Osteocyte (in vitro differentiated cells): ENCODE measurements at regions not wholly inside any gene's neighbourhood (a gene's known extent, or its start where the extent isn't known, plus 50 kb on each side); places are given as distances from the start of the nearest gene placed in this dataset.

Experiments used
- DNase-seq: peaks from one replicate; pipeline ENCODE4 v3.0.0; 2021; ENCODE audit warnings: mixed read lengths; ENCODE audit not compliant: unreplicated experiment; ENCODE audit errors: extremely low spot score
- H3K27ac Mint-ChIP-seq: one replicate; pipeline ENCODE4 v1.8.0; 2021; ENCODE audit warnings: mild to moderate bottlenecking, mixed read lengths; ENCODE audit not compliant: unreplicated experiment
- H3K27me3 Mint-ChIP-seq: one replicate; pipeline ENCODE4 v1.8.0; 2021; ENCODE audit warnings: mixed read lengths; ENCODE audit not compliant: unreplicated experiment
- H3K36me3 Mint-ChIP-seq: one replicate; pipeline ENCODE4 v1.8.0; 2021; ENCODE audit warnings: mixed read lengths; ENCODE audit not compliant: unreplicated experiment
- H3K4me1 Mint-ChIP-seq: one replicate; pipeline ENCODE4 v1.8.0; 2021; ENCODE audit warnings: mixed read lengths; ENCODE audit not compliant: unreplicated experiment
- H3K4me3 Mint-ChIP-seq: one replicate; pipeline ENCODE4 v1.8.0; 2021; ENCODE audit warnings: mild to moderate bottlenecking, moderate library complexity, mixed read lengths; ENCODE audit not compliant: unreplicated experiment
- H3K9me3 Mint-ChIP-seq: one replicate; pipeline ENCODE4 v1.8.0; 2021; ENCODE audit warnings: mixed read lengths; ENCODE audit not compliant: unreplicated experiment
- TF ChIP-seq, protein P1 (sequence below): fragments of 200-600 bp; sonication (generic); IDR thresholded peaks from 2 replicates; pipeline ENCODE4 v1.5.0; 2021; ENCODE audit warnings: antibody characterized with exemption, mild to moderate bottlenecking, moderate library complexity

DNA sequence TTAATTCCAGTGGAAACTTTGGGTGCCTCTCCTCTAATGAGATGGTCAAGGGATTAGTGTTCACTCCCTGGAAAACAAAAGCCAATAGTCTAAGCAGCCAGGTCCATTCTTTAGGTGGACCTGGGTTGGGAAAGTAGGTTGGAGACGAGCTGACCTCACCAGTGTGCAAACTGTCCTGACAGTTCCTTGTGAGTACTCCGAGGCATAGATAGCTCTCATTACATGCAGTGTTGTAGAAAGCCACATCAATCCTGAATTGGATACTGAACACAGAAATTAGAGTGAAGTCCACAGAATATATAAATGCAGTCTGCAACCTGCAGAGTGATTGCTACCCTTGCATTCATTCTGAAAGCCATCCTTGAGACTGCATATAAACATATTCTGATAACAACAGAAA is 675.1 kb upstream of the CXADR start:
- TF ChIP-seq, protein P1, sequence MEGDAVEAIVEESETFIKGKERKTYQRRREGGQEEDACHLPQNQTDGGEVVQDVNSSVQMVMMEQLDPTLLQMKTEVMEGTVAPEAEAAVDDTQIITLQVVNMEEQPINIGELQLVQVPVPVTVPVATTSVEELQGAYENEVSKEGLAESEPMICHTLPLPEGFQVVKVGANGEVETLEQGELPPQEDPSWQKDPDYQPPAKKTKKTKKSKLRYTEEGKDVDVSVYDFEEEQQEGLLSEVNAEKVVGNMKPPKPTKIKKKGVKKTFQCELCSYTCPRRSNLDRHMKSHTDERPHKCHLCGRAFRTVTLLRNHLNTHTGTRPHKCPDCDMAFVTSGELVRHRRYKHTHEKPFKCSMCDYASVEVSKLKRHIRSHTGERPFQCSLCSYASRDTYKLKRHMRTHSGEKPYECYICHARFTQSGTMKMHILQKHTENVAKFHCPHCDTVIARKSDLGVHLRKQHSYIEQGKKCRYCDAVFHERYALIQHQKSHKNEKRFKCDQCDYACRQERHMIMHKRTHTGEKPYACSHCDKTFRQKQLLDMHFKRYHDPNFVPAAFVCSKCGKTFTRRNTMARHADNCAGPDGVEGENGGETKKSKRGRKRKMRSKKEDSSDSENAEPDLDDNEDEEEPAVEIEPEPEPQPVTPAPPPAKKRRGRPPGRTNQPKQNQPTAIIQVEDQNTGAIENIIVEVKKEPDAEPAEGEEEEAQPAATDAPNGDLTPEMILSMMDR = no peak
- Mint-ChIP-seq H3K4me1 (peaks cover 34% of the 10 kb centered on the region), H3K9me3 (no peaks in the 10 kb centered on the region), H3K4me3 (no peak overlapping the region), H3K27ac (peak overlapping the region; percentile 27), H3K36me3 (no peaks in the 10 kb centered on the region), H3K27me3 (no peaks in the 10 kb centered on the region)
- DNase-seq = no peak

DNA sequence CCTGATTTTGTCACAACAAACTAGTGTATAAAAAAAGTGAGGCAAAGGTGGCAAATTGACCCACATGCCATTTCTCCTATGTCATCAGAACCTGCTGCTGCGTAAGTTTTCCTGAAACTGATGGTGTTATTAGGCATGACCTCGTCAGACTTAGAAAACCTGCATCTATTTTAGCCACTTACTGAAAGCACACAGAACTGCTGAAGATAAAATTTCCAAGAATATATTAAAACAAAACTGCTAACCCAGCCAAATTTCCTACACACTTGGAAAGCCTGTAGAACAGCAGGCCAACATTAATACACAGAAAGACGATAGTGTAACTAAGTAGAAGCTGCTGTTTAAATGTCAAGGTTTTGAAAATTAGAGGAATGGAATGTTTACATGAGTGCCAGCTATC is 674.5 kb upstream of the CXADR start:
- H3K9me3 Mint-ChIP-seq = no peaks in the 10 kb centered on the region
- H3K27me3 Mint-ChIP-seq = no peaks in the 10 kb centered on the region
- no peak for DNase-seq
- TF ChIP-seq, protein P1 = no peak
- peaks cover 30% of the 10 kb centered on the region for H3K4me1 Mint-ChIP-seq
- H3K27ac Mint-ChIP-seq = peak overlapping the region; percentile 27
- no peaks in the 10 kb centered on the region for H3K36me3 Mint-ChIP-seq
- H3K4me3 Mint-ChIP-seq = no peak overlapping the region

DNA sequence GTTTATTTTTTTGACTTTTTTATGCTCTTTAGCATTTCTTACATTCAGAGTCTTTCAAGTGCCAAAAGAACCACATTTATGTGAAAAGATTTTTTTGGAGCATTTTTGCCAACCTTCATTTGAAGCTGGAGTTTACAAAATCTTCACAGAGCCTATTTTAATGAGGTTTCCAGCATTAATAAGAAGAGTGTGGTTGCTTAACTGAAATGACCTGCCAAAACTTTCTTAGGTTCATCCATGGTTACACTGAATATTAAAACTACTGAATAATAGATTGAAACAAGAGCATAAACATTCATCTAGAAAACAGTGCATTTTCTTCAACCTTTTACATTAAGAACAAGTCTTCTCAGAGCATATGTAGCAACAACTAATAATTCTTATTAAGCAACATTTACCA is 672.3 kb upstream of the CXADR start:
- H3K36me3 Mint-ChIP-seq = no peaks in the 10 kb centered on the region
- DNase-seq = no peak
- H3K4me3 Mint-ChIP-seq = no peak overlapping the region
- TF ChIP-seq, protein P1 = no peak
- H3K9me3 Mint-ChIP-seq = no peaks in the 10 kb centered on the region
- H3K27ac Mint-ChIP-seq = no peak overlapping the region
- H3K27me3 Mint-ChIP-seq = no peaks in the 10 kb centered on the region
- peaks cover 30% of the 10 kb centered on the region for H3K4me1 Mint-ChIP-seq

DNA sequence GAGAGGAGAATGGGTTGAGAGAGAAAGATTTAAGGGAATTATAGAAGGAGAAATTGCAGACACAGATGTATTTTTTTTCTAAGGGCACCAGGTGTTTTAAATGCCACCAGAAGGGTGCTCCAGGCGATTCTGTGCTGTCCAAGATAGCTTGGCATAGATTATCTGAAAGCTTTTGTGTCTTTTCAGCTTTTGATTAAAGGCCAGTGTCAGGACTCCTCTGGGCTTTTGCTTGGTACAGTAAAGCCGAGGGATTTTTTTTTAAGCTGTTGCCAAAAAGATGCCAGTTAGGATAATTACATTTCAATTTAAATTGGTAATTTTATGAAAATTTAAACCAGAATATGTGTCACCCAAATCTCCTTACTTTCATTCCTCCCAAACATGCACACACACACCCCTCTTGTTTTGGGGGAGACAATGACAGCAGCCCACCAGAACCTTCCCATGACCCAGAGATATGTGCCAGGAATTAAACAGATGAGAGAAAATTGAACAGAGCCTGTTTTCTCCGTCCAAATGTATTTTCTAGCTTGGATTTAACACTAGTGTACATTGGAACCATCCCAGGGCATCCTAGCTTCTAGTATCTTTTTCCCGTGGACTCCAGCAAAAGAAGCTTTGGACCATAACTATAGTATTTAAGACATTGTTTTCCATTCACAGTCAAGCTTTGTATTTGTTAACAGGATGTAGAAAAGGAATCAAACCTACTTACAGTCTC is 670.7 kb upstream of the CXADR start:
- Mint-ChIP-seq H3K9me3 (no peaks in the 10 kb centered on the region), H3K4me1 (peaks cover 20% of the 10 kb centered on the region), H3K27me3 (no peaks in the 10 kb centered on the region), H3K4me3 (no peak overlapping the region), H3K36me3 (no peaks in the 10 kb centered on the region), H3K27ac (no peak overlapping the region)
- TF ChIP-seq, protein P1 = no peak
- DNase-seq = no peak

DNA sequence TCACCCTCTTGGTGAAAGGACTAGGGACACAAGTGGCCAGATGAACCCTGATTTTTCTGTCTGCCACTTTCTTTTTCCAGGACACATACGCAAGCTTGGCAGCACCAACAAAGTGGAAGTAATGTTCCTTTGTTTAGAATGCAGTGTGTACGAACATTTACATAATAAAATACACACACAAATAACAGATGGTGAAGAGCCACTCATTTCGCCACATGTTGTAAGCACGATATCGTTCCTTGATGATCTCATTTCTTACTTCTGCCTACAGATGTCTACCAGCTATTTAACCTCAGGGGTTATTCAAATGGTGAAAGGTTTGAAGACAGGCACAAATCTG is 670.2 kb upstream of the CXADR start:
- no peak for DNase-seq
- Mint-ChIP-seq H3K9me3 (no peaks in the 10 kb centered on the region), H3K4me3 (no peak overlapping the region), H3K27me3 (no peaks in the 10 kb centered on the region), H3K4me1 (peaks cover 15% of the 10 kb centered on the region), H3K27ac (no peak overlapping the region), H3K36me3 (no peaks in the 10 kb centered on the region)
- TF ChIP-seq, protein P1 = no peak
